NCI-H226 (cell line): ENCODE measurements at regions not wholly inside any gene's neighbourhood (a gene's known extent, or its start where the extent isn't known, plus 50 kb on each side); places are given as distances from the start of the nearest gene placed in this dataset.
A peak's percentile ranks its signal among the peaks of the same experiment; 100 is the strongest.
"Not testable (repeated sequence)": the region's sequence is repeated elsewhere in the genome, so short reads cannot be mapped to it uniquely, and the experiment has no call there.

Experiments used
- DNase-seq: peaks from one replicate; pipeline ENCODE4 v3.0.0-alpha.2; 2015

GRCh38 chr16:75780669-75781068 is 54.4 kb upstream of the CPHXL start:
- no peak for DNase-seq

GRCh38 chr16:75781683-75782343 is 55.5 kb upstream of the CPHXL start:
- no peak for DNase-seq

DNA sequence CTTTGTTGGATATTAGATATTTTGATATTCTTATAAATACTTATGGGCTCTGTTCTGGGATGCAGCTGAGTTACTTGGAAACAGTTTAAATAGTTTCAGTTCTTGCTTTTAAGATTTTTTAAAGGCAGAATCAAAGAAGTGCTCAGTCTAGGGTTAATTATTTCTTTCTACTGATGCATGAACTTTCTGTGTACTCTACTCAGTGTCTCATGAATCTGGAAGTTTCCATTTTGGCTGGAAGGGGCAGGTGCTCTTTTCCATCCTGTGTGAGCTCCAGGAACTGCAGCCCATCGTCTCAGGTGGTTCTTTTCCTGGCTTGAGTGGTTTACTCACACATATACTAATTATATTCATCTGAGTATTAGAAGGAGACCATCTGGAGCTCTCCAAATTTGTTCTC is 61.1 kb upstream of the CPHXL start:
- no peak for DNase-seq

DNA sequence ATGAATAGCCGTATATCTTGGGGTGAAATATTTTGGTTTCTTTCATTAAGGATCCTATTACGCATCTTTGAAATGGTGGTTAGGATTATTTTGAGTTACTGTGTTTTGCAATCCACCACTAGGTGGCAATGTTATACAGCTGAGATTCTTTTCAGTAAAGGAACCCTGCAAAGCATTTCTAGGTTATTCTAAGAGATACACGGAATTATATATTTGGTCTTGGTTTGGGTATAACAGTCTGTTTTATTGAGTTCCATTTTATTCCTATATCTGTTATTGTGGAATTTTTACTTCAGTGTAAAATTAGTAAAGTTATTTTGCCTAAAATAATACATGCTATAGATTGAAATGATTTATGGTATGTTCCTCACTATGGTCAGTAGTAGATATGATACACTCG is 62.9 kb upstream of the CPHXL start:
- no peak for DNase-seq

- no peak for DNase-seq
Measured at GRCh38 chr16:75792771-75793492, 66.6 kb upstream of the CPHXL start.

DNA sequence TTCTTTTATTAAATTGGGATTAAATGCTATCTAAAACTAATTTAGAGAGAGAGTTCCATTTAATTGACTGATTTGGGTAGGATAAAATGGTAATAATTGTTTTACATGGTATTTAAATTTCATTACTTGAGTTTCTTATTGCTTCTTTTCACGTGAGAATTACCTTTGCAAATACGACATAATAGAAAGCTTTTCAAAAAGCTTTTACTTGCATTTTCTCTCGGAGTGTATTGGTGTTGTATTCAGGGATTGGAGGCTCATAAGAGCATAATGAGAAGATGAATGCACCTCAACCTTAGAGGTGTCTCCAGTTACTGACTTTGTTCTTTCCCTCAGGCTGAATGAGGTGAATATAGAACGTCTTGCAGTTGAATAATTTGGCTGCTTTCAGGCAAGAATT is 67.4 kb upstream of the CPHXL start:
- DNase-seq, result no peak

DNA sequence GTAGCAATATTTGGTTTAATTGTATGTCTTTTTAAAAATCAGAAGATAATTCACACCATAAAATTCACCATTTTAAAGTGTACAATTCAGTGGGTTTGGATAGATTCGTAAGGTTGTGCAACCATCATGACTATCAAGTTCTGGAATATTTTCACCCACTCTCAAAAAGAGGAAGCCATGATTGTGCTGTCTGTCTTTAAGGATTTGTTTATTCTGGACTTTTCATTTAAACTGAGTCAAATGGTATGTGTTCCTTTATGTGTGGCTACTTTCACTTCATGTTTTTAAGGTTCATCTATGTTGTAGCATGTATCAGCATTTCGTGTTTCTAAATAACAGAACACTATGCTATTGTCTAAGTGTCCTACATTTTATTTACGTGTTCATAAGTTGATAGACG is 68.1 kb upstream of the CPHXL start:
- DNase-seq, result no peak

DNA sequence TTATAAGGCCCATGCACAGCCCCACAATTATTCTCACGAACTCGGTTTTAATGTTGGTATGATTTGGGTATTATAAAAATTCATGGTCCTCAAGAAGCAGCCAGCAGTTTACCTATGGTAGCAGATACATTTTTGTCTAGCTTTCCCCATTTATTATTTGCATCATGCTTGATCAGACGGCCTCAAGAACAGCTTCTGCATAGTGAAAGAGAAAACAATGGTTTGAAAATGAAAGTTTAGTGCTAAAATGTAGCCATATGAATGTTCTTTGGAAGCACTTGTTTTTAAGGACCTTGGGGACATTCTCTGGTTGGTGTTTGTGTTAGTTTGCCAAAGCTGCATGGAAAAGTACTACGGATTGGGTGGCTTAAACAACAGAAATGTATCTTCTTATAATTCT is 72.4 kb upstream of the CPHXL start:
- no peak for DNase-seq

DNA sequence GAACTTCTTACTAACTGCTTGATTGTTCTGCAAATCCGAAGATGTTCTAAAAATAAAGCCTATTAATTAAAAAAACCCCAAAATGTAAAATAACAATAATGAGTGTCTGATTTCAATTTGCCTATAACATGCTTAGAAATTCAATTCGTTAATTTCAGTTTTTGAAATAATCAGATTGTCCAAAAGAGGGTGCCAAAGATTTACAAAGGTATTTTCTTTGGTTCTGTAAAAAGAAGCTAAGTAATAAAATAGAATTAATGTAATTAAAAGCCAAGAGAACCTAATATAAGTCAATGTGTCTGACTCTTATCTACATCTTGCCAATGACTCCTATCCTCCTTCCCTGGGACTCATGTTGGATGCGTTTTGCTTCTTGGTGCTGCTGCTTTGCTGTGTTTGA is 75.0 kb upstream of the CPHXL start:
- no peak for DNase-seq

- no peak for DNase-seq
Measured at GRCh38 chr16:75803753-75804152, 77.5 kb upstream of the CPHXL start.

- no peak for DNase-seq
Measured at GRCh38 chr16:75804368-75804767, 78.1 kb upstream of the CPHXL start.

DNA sequence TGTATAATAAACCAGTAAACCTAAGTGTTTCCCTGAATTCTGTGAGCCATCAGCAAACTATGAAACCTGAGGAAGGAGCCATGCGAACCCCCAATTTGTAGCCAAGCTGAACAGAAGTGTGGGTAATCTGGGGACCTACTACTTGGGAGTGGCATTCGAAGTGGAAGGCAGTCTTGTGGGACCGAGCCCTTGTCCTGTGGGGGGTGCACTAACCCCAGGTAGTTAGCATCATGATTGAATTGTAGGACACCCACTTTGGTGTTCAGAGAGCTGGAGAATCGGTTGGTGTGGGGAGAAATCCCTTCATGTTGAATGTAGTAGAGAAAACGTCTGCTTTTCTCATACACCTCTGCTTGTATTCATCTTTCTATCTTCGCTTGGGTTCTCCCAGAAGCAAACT is 79.7 kb upstream of the CPHXL start:
- DNase-seq, result no peak

GRCh38 chr16:75806487-75806886 is 80.2 kb upstream of the CPHXL start:
- DNase-seq, result no peak

GRCh38 chr16:75810342-75810741 is 84.1 kb upstream of the CPHXL start:
- DNase-seq, result no peak

- no peak for DNase-seq
Measured at GRCh38 chr16:75811020-75811634, 84.8 kb upstream of the CPHXL start.

DNA sequence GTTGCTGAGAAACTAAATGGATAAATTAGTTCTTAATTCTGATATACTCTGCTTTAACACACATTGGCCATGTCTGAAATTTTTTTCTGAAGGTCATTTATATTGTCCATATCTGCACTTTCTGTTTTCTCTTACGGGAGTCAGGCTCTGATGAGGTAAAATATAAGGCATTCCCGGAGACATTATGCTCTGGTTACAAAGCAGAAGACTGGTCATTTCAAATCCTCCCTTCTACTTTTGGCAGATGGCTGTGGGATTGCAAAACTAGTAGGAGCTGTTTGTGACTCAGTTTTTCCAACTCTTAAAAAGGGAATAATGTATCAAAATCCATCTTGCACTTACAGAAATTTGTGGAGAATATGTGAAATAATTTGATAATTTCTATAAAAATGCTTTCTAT is 92.2 kb upstream of the CPHXL start:
- no peak for DNase-seq

- DNase-seq, result peak; percentile 62
Measured at GRCh38 chr16:75820672-75821071, 94.4 kb upstream of the CPHXL start.

- DNase-seq, result no peak
Measured at GRCh38 chr16:75821117-75821516, 94.8 kb upstream of the CPHXL start.

DNA sequence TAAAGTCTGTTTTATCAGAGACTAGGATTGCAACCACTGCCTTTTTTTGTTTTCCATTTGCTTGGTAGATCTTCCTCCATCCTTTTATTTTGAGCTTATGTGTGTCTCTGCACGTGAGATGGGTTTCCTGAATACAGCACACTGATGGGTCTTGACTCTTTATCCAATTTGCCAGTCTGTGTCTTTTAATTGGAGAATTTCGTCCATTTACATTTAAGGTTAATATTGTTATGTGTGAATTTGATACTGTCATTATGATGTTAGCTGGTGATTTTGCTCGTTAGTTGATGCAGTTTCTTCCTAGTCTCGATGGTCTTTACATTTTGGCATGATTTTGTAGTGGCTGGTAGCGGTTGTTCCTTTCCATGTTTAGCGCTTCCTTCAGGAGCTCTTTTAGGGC is 99.5 kb upstream of the CPHXL start:
- DNase-seq, result not testable (repeated sequence)

- DNase-seq, result not testable (repeated sequence)
Measured at GRCh38 chr16:75827372-75828038, 101.2 kb upstream of the CPHXL start.

GRCh38 chr16:75833385-75833784 is 107.1 kb upstream of the CPHXL start:
- DNase-seq, result not testable (repeated sequence)

DNA sequence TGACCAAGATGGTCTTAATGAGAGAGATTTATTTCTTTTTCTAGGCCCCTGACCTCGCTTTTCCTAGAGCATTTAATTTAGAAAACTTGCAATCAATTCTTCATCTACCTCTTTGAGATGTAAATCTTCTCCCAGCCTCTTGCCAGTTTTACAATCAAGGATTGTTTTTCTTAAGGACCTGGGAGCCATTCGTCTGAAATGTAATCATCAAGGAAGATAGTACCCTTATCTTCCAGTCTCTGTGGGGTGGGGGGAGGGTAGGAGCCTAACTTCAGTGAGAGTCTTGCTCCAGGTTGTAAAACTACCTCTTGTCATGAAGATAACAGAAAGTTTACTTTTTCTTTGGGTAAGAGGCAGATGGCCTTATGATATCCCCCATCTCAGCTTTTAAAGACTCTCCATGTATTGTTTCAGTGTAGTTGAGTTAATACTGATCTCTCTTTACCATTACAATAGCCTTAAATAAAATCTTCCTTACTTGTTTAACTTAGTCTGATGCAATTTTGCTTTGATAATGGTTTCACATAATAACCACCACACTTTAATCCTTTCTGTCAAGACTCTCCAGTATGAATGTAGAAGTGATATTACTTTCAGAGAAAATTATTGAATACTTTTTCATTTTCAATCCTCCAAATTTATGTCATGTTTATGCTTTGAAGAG is 110.2 kb upstream of the CPHXL start:
- no peak for DNase-seq

GRCh38 chr16:75837264-75837663 is 111.0 kb upstream of the CPHXL start:
- no peak for DNase-seq
